Keratinocyte (primary cell): ENCODE measurements at regions not wholly inside any gene's neighbourhood (a gene's known extent, or its start where the extent isn't known, plus 50 kb on each side); places are given as distances from the start of the nearest gene placed in this dataset.

Experiments used
- EZH2 ChIP-seq: IDR thresholded peaks from one replicate; pipeline ENCODE4 v1.6.1; 2012; ENCODE audit warnings: inconsistent platforms, mild to moderate bottlenecking, low read length, moderate library complexity
- TF ChIP-seq, protein P1 (sequence below), 3 experiments: IDR thresholded peaks in 1 of 3; conservative IDR thresholded peaks in 1 of 3; optimal IDR thresholded peaks in 1 of 3; 2 replicates in 2 of 3; 3 replicates in 1 of 3; pipeline versions ENCODE3 to v1.5.1; 2011; ENCODE audit warnings: low read length in 3 of 3, mild to moderate bottlenecking in 3 of 3, moderate library complexity in 2 of 3, control low read depth in 1 of 3, inconsistent platforms in 1 of 3; ENCODE audit not compliant: insufficient read depth in 2 of 3; ENCODE audit errors: extremely low read depth in 1 of 3

DNA sequence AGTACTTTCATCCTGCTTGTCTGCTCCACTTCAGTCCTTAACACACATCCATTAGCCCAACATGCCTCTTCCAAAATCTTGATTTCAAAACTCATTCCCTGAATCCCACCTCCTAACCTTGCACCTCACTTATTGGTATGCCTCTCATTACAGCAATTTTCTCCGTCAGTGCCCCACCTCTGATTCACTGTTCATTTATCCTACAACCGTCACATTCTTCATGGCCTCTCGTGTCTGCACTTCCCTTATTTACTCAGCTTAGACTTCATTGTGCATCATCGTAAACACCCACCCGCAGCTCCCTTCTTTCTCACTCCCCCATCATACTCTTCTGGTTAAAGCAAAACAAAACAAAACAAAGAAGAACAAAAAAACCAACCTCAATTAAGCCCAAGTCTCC is 160.6 kb upstream of the HMGA2 start:
- TF ChIP-seq, protein P1, sequence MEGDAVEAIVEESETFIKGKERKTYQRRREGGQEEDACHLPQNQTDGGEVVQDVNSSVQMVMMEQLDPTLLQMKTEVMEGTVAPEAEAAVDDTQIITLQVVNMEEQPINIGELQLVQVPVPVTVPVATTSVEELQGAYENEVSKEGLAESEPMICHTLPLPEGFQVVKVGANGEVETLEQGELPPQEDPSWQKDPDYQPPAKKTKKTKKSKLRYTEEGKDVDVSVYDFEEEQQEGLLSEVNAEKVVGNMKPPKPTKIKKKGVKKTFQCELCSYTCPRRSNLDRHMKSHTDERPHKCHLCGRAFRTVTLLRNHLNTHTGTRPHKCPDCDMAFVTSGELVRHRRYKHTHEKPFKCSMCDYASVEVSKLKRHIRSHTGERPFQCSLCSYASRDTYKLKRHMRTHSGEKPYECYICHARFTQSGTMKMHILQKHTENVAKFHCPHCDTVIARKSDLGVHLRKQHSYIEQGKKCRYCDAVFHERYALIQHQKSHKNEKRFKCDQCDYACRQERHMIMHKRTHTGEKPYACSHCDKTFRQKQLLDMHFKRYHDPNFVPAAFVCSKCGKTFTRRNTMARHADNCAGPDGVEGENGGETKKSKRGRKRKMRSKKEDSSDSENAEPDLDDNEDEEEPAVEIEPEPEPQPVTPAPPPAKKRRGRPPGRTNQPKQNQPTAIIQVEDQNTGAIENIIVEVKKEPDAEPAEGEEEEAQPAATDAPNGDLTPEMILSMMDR (optimal IDR thresholded peaks at IDR 0.05 in 1 of 3, IDR thresholded peaks at IDR 0.05 in 1 of 3, conservative IDR thresholded peaks at IDR 0.05 in 1 of 3; ENCODE audit: extremely low read depth in 1 of 3, insufficient read depth in 2 of 3, low read length in 3 of 3) = no peak
- no peak for TF ChIP-seq EZH2
